HPDE6-E6E7 (cell line): ENCODE measurements at regions not wholly inside any gene's neighbourhood (a gene's known extent, or its start where the extent isn't known, plus 50 kb on each side); places are given as distances from the start of the nearest gene placed in this dataset.
"Not testable (repeated sequence)": the region's sequence is repeated elsewhere in the genome, so short reads cannot be mapped to it uniquely, and the experiment has no call there.

Experiments used
- DNase-seq: peaks from one replicate; pipeline ENCODE4 v3.0.0; 2011; ENCODE audit warnings: missing footprints; ENCODE audit errors: extremely low spot score

- no peak for DNase-seq
Measured at GRCh38 chr6:133047706-133048105, 193.5 kb upstream of the EYA4 start.

DNA sequence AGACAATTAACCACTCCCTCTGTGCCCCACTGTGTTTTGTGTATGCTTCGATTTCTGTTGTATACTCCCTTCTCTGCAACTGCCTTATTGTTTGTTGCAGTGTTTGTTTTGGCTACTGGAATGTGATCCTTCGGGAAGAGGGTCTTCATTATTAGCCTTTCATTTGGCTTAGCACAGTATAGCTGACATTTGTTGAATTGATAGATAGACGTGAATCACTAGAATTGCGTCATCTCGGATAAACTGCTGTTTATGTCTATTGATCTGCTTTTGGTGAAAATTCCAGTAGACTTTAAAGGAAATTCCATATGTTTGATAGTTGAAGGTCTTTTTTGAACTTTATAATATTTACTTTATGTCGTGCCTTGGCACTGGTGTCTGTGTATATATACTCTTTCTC lies 189.9 kb upstream of the EYA4 start:
- no peak for DNase-seq

GRCh38 chr6:133052465-133052864 lies 188.7 kb upstream of the EYA4 start:
- no peak for DNase-seq

GRCh38 chr6:133055441-133055966 lies 185.7 kb upstream of the EYA4 start:
- DNase-seq: no peak

GRCh38 chr6:133057352-133057751 lies 183.8 kb upstream of the EYA4 start:
- DNase-seq: no peak

- DNase-seq: no peak
Measured at GRCh38 chr6:133062077-133062476, 179.1 kb upstream of the EYA4 start.

DNA sequence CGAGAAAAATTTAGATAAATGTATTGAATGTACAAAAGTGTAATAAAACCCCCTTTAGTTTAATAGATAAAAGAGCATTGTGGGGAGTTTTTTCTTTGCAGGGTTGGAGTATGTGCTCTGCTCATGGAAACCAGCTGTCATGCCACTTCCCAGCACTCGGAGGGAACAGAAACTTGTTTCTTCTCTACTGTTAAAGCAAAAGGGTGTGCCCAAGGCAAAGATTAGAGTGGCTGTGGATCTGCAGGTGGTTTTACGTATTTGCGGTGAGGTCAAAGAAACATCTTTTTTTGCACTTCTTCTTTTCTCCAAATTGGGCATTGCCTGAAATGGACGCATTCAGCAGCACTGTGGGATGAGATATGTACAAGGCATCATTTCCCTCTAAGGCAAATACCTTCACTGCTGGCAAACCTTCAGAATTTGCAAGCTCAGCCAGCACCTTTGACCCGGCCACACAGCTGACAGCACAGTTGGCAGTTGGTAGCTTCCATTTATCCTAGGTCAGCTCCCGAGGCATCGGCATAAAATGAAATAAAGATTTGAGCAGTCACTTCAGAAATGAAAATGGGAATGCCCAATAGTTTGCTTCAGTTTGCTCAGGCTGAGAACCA lies 178.4 kb upstream of the EYA4 start:
- no peak for DNase-seq

DNA sequence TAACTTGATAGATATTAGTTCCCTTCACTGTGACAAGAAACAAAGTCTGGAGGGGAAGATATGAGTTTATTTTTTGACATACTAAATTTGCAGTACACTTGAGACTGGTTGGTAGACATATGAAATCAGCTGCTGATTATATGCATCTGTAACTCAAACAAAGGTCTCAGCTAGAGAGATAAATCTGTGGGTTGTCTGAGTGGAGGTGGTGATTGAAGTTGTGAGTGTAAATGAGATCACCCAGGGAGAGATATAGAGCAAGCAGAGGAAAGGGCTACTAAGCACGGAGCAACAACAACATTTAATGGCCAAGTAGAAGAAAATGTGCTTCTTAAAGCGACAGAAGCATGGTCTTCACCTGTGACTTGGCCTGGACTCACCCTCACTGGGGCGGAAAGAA lies 173.2 kb upstream of the EYA4 start:
- no peak for DNase-seq

DNA sequence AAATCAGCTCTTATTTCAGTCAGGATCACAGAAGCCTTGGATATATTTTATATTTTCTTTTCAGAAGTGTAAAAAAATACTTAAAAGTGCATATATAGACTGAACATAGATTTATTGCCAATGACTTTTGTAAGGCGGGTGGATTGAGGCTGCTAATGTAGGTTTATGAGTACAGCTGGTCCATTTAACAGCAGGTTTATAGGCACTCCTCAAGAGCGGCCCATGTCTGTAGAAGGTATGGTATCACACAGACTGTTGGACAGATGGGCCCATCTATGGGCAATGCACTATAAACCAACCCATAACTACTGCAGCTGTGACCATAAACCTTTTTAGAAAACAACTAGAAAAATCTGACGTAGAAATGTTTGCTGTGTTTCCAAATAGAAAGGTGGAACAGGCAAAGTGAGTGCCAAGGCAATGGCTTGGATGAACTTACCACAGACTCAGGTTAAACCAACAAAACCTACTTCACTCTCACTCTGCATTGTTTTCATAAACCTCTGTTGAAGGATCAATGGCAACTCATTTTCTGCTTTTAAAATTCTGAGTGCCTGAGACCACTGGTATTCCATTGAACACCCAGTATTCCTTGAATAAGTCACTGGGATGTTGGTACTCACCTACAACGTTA lies 170.6 kb upstream of the EYA4 start:
- no peak for DNase-seq

GRCh38 chr6:133079901-133080300 lies 161.3 kb upstream of the EYA4 start:
- DNase-seq: no peak

DNA sequence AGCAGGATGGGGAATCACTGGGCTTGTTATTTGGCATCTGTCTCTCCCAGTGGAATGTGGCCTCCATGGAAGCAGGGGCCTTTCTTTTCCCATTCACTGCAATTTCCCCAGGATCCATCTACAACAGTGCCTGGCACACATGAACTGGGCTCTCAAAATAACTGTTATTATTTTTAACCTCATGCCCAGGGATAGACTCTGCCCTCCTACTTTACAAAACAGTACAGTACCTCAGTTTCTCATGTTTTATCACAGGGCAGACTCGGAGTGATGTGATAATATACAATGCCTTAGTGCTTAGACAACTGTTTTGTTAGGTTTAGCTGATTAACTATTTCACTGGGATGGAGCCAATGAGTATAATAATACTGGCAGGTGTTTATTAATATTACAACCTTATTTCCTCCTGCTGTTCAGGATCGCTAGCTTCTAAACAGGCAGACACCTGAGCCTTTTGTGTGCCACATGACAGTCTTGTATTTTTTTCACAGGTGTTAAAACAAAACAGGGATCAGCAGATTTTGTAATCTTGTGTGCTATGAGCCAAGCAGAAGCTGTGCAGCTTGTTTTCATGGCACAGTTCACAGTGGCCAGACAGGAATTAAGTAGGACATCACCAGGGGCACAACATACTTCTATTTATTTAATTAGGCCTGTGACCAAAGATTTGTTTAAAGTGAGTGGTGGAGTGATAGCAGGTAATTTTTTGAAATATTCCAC lies 157.7 kb upstream of the EYA4 start:
- no peak for DNase-seq

DNA sequence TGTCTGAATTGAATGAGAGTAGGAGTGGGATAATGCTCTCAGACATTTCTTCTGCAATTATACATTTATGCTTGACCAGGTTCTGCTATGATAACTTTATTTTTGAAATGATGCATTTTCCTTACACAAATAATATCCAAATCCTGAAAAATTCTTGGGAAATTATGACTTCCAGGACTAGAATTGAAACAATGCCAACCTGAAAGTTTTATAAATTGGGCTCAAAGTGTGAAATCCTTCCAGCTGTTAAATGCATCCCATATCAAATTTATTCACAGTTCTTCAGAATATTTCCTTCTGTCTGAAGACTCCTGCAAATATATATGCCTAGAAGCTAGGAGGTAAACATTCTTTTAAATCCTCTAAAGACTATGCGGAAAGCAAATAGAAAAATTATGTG lies 155.7 kb upstream of the EYA4 start:
- no peak for DNase-seq

GRCh38 chr6:133085896-133086295 lies 155.3 kb upstream of the EYA4 start:
- no peak for DNase-seq

DNA sequence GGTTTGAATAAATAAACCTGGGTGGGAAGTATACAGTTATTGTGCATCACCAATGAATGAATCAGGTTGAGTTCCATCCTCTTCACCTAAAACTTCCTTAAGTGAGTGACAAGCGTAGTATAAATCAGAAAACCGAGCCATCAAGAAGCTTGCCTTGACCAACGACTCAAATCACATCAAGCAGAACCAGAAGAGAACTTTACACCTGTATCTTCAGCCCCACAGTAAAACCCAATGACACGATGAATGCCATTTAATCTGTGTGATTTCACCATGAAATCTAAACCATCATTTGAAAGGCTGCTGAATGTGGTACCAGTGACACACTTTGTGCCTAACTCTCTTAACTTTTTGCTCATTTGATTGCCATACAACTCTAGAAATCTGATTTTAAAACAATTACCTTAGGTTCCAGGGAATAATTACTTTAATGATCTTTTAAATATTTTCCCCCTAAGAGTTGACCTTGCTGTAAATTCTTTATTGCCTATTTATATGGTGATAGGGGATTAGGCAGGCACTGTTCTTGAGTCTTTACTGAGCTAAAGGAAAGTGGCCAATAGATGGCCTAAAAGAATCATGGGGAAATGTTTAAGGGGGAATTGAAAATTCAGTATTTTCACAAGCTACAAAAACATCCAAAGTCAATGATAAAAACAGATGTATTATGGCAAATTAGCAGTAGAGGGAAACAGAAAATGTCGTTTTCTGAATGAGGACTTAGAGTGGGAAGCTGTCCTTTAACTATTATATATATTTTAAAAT lies 152.0 kb upstream of the EYA4 start:
- DNase-seq: no peak

GRCh38 chr6:133092199-133092598 lies 149.0 kb upstream of the EYA4 start:
- no peak for DNase-seq

DNA sequence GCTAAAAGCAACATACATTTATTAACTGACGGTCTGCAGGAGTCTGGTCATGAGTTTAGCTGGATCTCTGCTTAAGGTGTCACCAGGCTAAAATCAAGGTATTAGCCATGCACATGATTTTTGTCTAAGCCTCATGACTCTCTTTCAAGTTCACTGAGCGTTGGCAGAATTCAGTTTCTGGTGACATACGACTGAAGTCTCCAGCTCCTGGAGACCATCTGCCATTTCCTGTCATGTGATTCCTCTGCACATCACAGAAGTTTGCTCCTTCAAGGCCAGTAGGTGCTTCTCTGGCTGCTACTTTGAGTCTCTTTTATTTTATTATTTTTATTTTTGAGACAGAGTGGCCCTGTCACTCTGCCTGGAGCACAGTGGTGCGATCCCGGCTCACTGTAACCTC lies 148.4 kb upstream of the EYA4 start:
- DNase-seq: no peak

GRCh38 chr6:133093211-133093610 lies 147.9 kb upstream of the EYA4 start:
- not testable (repeated sequence) for DNase-seq

DNA sequence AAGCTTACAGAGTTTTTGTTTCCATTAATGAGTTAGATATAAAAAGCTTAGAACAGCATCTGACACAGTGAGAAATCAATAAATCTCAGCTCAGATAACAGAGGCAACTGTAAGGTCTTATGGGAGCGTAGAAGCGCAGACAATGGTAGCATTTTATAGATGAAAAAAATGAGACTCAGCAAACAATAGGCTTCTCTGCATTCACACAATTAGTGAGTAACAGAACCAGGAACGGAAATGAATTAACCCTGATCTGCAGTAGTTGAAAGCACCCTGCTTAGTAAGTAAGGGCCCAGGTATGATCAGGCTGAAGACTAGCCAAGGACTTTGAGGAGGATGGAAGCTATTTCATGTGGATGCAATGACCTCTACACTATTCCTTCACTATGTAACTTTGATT lies 147.2 kb upstream of the EYA4 start:
- no peak for DNase-seq

DNA sequence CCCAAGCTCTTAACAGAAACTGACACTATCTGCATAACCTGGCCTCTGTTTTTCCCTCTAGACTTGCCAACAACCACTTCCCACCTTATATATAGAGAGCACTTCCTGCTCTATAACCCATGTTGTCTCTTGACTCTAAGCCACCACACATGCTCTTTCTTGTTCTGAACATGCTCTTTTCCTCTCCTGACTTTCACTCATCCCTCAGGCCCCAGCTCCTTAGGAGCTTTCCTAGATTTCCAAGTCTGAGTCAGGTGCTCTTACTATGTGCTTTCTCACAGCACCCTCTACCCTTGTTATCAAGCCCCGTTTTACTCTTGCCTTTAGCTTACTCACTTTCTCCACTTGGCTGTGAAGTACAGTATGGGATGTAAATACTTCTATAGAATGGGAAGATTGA lies 143.9 kb upstream of the EYA4 start:
- DNase-seq: no peak

GRCh38 chr6:133099573-133099972 lies 141.6 kb upstream of the EYA4 start:
- DNase-seq: peak; percentile 20

DNA sequence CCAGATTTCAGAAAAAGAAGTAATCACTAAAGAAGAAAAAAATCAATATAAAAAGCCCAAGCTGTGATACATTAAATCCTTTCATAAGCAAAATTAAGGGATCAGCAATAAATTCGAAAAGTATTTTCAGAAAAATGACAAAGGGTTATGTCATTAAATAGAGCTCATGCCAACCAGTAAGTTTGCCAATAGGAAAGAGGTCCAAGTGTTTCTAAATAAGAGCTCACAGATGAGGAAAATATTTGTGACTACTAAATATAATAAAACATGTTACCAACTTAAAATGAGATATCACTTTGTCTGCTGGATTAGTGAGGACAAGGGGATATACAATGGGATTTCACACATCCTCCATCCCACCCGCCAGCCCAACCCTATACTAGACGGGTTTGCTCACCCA lies 140.3 kb upstream of the EYA4 start:
- DNase-seq: no peak

GRCh38 chr6:133101790-133102189 lies 139.4 kb upstream of the EYA4 start:
- no peak for DNase-seq
